A673 (cell line): ENCODE measurements at regions not wholly inside any gene's neighbourhood (a gene's known extent, or its start where the extent isn't known, plus 50 kb on each side); places are given as distances from the start of the nearest gene placed in this dataset.

Source experiments
- CTCF ChIP-seq: fragments of 300-800, 200-600 bp; sonication (generic); conservative IDR thresholded peaks from 2 replicates; pipeline ENCODE4 v1.5.1; 2017; ENCODE audit warnings: low read depth, mild to moderate bottlenecking, antibody characterized with exemption, low read length, moderate library complexity, mixed read lengths
- EZH2 ChIP-seq: fragments of 200-600 bp; sonication (generic); IDR thresholded peaks from 2 replicates; pipeline ENCODE4 v1.6.1; 2017; ENCODE audit warnings: borderline replicate concordance, low read depth, mild to moderate bottlenecking, mixed read lengths, antibody characterized with exemption, low read length; ENCODE audit not compliant: poor library complexity, severe bottlenecking

- TF ChIP-seq CTCF (no peak), EZH2 (no peak)
Observed at GRCh38 chr14:71610797-71611196, 321.4 kb upstream of the RGS6 start.
